IPS-NIHi11 (cell line): ENCODE measurements at regions not wholly inside any gene's neighbourhood (a gene's known extent, or its start where the extent isn't known, plus 50 kb on each side); places are given as distances from the start of the nearest gene placed in this dataset.

Experiments
- DNase-seq: peaks from one replicate; pipeline ENCODE4 v3.0.0; 2012; ENCODE audit warnings: mixed read lengths, low spot score

DNA sequence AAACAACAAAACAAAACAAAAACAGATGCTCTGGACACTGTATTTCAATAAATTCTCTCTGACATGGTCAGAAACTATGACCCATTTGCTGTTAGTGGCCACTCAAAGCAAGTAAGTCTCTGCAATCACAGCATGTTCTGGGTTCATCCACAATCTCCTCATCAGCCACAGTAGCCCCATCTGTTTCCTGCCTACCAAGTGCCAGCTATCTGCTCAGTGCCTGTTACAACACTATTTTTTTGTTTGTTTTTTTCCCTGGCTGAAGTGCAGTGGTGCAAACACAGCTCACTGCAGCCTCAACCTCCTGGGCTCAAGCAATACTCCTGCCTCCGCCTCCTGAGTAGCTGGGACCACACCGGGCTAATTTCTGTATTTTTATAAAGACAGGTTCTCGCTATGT, 137.9 kb downstream of the SOX9 start:
- DNase-seq: no peak

DNA sequence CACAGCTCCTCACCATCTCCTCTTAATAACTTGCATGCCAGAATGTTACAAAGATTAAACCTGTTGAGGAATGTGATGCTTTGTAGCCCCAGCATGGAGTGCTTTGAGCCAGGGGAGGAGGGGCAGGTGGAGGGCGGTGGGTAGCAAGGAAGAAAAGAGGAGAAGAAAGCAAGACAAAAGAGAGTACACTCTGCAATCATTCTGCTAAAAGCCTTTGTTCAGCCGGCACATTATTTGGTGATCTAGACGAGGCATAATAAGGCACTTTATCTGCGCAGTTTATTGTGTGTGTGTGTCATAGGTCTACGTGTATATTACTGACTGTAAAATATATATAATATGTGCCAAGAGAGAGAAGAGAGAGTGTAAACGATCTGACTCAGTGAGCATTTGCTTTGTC, 139.1 kb downstream of the SOX9 start:
- no peak for DNase-seq

DNA sequence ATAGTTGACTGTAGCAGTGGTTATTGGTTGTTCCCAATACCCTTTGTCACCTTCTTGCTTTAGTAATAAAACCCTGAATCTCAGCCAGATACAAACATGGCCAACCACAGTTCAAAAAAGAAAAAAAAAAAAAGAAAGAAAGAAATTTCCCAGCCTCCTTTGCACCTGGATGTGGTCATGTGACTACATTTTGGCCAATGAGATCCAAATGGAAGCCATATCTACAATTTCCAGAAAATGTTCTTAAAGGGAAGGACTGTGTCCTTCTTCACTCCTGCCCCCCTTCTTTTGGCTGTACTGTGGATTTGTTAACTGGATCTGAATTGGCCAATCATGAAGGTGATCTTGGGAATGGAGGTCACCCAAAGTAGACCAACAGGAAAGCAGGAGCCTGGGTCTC, 141.9 kb downstream of the SOX9 start:
- DNase-seq: no peak

- no peak for DNase-seq
Measured at GRCh38 chr17:72264682-72265405, 144.0 kb downstream of the SOX9 start.

DNA sequence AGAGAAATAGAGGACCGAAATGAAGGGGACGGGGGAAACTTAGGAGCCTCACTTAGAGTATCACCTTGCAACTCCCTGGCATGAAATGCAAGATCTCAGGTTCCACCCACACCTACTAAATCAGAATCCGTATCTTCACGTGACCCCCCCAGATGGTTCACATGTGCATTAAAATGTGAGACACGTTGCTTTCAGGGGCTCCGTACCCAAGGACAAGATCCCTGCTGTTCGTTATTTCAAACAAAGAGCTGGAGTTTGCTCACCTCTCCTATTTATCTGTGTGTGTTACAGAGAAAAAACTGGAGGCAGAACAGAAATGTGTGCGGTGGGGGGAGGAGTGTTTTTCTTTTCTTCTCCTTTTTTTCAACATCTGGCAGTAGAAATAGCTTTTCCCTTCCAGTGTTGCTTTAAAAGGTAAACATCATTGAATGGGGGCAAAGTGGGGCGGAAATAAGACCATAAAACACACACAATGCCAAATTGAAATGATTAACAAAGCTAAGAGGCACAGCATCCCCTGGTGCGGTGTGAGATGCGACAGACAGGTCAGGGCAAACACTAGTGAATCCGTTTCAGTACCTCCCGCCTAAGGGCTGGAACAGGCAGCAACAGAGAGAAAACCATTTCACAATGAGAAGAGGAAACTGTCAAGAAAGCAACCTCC, 145.4 kb downstream of the SOX9 start:
- no peak for DNase-seq

- DNase-seq: no peak
Measured at GRCh38 chr17:72267601-72268000, 146.8 kb downstream of the SOX9 start.

DNA sequence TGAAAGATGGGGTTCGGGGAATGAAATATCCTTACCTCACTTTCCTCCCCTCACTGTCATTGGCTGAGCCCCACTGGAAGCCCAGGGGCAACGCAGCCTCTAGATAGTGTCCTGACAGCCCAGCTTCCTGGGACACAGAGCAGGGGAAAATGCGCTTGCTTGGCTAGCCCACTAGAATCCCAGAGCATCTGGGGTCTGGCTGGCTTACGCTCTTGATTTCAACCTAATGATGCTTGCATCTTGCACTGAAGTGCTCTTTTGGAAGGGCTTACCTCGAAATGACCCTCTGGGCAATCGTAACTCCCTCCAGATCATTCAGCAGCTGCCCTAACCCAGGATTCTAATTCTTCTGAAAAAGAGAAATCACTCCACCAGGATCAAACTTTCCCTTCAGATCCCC, 147.6 kb downstream of the SOX9 start:
- DNase-seq: no peak

GRCh38 chr17:72270273-72270924, 149.6 kb downstream of the SOX9 start:
- no peak for DNase-seq

DNA sequence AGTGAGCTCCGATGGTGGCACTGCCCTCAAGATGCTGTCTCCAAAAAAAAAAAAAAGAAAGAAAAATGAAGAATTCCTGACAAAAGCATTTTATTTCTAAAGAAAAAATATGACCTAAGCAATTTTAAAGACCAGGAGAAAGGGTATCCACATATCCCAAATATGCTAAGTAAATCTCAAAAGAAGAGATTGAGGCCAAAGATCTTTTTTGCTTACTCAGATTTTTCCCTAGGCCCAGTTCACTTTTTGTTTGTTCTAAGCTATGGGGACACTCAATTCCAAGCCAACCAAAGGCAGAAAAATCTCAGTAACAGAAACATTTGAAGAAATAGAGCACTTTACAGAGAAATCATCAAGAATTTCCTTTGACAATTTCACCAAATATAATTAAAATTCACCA, 150.8 kb downstream of the SOX9 start:
- DNase-seq: no peak

- no peak for DNase-seq
Measured at GRCh38 chr17:72273289-72274056, 152.7 kb downstream of the SOX9 start.

- DNase-seq: no peak
Measured at GRCh38 chr17:72274614-72275013, 153.8 kb downstream of the SOX9 start.

GRCh38 chr17:72280881-72281280, 160.1 kb downstream of the SOX9 start:
- no peak for DNase-seq

GRCh38 chr17:72282439-72283029, 161.7 kb downstream of the SOX9 start:
- DNase-seq: no peak

DNA sequence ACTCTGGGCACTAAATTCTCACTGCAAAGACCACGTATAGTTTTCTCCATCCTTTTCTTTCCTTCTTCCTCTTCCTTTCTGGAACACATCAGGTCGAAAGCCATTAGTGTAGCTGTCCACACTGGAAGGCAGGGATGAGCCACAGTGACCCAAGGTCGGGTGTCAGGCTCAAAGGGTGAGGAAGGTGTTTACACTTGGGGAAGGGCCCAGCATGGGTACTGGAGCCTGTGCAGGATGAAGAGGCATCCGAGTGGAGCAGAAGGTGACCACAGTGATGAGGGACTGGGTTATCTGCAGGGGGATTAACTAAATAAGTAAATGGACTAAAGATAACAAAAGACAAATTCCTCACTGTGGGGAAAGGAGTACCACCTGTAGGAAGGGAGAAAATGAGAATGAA, 164.0 kb downstream of the SOX9 start:
- peak; percentile 27 for DNase-seq

DNA sequence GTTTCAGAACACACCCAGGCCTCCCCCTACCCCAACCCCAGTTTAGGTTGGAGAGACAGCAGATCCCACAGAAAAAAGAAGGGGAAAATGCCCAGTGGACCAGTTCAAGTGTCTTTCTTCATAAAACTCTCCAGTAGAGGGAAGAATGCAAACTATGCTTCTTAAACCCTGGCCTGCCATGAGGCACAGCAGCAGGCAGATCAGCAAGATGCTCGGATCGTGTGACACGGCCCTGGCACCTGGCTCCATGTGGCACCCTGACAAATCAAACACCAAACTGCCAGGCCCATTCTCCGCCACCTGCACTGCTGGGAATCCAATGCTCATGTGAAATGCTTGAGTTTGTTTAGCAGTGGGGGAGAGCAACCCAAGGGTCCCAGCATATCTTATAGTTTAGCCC, 166.8 kb downstream of the SOX9 start:
- no peak for DNase-seq

GRCh38 chr17:72294487-72294893, 173.7 kb downstream of the SOX9 start:
- no peak for DNase-seq

DNA sequence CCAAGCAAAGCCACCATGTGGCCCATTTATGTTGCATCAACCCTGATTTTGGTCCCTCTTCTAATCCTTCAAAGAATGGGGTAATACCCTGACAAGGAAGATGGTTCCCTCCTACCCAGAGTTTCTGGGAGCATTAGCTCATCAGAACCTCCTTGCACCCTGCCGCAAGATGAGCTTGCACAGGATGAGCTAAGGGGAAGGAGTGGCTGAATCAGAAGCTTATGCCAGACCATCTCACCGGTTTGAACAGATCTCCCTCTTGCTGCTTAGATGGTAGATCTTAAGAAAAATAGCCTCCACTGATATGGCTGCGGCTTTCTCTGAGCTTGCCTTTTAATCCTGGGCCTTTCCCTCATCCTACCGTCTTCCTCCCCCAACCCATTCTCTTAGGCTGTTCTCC, 175.1 kb downstream of the SOX9 start:
- no peak for DNase-seq

- DNase-seq: no peak
Measured at GRCh38 chr17:72296456-72296855, 175.6 kb downstream of the SOX9 start.

DNA sequence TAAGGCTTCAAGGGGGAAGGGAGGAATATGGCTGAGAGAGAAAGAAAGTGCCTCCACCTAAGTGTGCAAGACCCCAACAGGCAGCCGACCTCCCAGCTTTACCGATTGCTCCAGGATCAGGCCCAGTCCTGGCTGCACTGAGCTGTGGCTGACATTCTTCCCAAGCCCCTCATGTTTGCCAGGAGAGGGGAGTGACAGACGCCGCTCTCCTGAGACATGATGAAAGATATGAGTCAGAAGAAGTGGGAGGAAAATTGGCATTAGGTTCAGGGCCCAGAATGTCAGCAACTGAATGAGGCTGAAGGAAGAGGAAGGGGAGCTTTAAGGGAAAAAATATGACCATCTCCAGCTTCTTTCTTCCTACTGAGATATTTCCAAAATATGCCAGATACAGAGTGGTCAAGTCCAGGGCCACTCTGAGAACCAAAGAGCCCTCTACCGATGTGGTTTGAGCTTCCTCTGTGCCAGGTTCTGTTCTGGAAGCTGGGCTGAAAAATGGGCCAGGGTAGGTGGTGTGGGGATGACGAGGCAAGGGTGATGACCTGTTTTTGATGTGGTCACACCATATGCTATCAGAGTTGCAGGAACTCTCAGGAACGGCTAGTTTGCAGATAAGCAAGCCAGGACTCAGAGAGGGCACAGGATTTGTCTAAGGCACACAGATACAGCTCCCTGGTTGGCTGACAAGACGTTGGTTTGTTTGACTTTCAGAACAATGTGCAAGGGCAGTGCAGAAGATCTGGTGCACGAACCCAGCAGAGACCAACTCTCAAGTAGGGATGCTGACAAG, 176.7 kb downstream of the SOX9 start:
- peak; percentile 27 for DNase-seq

DNA sequence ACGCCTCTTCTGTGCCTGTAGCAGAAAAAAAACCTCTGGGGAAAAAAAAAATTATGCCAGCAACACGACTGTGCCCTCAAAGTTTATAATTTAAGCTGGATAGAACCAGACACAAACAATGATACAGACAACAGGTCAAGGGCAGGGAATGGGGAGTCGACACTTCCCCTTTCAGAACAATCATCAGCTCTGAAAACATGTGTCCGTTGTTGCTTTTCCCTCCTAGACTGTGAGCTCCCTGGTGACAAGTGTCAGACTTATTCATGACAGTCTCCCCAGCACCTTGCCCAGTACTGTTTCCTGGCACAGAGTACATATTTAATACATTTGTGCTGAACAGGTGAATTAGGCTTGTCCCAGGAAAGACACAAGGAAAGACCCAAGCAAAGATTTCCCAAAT, 178.3 kb downstream of the SOX9 start:
- DNase-seq: no peak

- DNase-seq: no peak
Measured at GRCh38 chr17:72299592-72299991, 178.8 kb downstream of the SOX9 start.
